ENCODE measurements at regions not wholly inside any gene's neighbourhood (a gene's known extent, or its start where the extent isn't known, plus 50 kb on each side); places are given as distances from the start of the nearest gene placed in this dataset.

- TF ChIP-seq MAX (IDR thresholded peaks at IDR 0.05): no peak
- TF ChIP-seq EZH2 (IDR thresholded peaks at IDR 0.05): no peak
- TF ChIP-seq CBX3 (IDR thresholded peaks at IDR 0.05; ENCODE audit: low read depth): no peak
- TF ChIP-seq CTCF (IDR thresholded peaks at IDR 0.05 in 2 of 3, conservative IDR thresholded peaks at IDR 0.05 in 1 of 3; ENCODE audit: borderline replicate concordance in 1 of 3, insufficient read depth in 1 of 3, low read depth in 2 of 3, low read length in 2 of 3): no peak
- no peak for TF ChIP-seq ZNF274 (IDR thresholded peaks at IDR 0.05; ENCODE audit: low read depth, low read length)
- no peak for TF ChIP-seq POLR2A (IDR thresholded peaks at IDR 0.05; ENCODE audit: borderline replicate concordance, extremely low read depth, insufficient read depth, insufficient read length)
- TF ChIP-seq TCF7L2 (IDR thresholded peaks at IDR 0.05; ENCODE audit: borderline replicate concordance, extremely low read depth, insufficient read depth, insufficient read length): no peak
- no peak for TF ChIP-seq SP1 (IDR thresholded peaks at IDR 0.05; ENCODE audit: low read depth)
- no peak for TF ChIP-seq EZH2phosphoT487 (IDR thresholded peaks at IDR 0.05; ENCODE audit: borderline replicate concordance)
Observed at GRCh38 chr4:155071962-155072361, 136.5 kb upstream of the NPY2R start.

All from HCT116 (cell line).